DOHH2 (cell line): ENCODE measurements at regions not wholly inside any gene's neighbourhood (a gene's known extent, or its start where the extent isn't known, plus 50 kb on each side); places are given as distances from the start of the nearest gene placed in this dataset.

Experiments
- CTCF ChIP-seq: fragments of 200-600 bp; sonication (generic); IDR thresholded peaks from one replicate; pipeline ENCODE4 v1.5.1; 2014; ENCODE audit warnings: antibody characterized with exemption, mild to moderate bottlenecking, low read depth, low read length; ENCODE audit not compliant: poor library complexity, severe bottlenecking
- EZH2phosphoT487 ChIP-seq: fragments of 200-600 bp; sonication (generic); IDR thresholded peaks from 2 replicates; pipeline ENCODE4 v1.6.1; 2017; ENCODE audit warnings: borderline replicate concordance, mild to moderate bottlenecking, antibody characterized with exemption, low read length, moderate library complexity, mixed read lengths

- TF ChIP-seq CTCF = no peak
- no peak for TF ChIP-seq EZH2phosphoT487
Measured at GRCh38 chr19:46917002-46917401, 56.2 kb downstream of the ARHGAP35 start.
